NCI-H82 (cell line): ENCODE measurements at regions not wholly inside any gene's neighbourhood (a gene's known extent, or its start where the extent isn't known, plus 50 kb on each side); places are given as distances from the start of the nearest gene placed in this dataset.

Experiments
- DNase-seq: peaks from one replicate; lab custom pipeline; 2025; lab: John Stamatoyannopoulos, UW

DNA sequence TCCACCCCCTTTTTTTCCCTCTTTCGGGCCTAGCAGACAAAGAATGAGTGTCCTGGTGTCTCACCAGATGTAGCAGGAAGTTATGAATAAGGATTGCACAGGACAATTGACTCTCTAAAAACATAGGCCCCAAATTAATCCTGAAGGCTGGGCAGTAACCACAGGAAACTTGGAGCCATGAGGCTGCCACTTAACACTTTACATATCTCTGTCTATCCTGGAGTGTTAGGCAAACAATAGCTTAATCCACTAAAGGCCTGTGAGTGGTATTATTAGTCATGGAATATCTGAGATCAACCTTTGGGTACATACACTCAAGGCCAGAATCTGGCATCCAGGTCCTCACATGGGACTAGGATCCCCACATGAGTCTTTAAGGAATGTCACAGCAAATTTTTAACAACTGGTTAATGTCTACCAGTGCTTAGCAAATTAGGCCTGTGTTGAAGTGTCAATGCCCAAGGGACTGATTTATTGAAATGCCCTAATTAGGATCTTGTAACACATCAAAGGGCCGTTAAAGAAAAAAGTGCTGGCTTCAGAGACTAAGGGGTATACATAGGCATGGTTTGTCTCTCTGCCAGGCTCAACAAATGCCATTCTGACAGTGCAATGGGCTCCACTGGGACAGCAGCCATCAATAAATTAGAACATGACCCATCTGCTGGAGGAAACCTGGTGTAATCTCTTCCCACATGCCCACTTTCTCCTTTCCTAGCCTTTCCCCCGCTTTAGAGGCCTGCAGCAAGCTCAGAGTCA, 196.7 kb upstream of the TBX20 start:
- DNase-seq = peak; percentile 62

DNA sequence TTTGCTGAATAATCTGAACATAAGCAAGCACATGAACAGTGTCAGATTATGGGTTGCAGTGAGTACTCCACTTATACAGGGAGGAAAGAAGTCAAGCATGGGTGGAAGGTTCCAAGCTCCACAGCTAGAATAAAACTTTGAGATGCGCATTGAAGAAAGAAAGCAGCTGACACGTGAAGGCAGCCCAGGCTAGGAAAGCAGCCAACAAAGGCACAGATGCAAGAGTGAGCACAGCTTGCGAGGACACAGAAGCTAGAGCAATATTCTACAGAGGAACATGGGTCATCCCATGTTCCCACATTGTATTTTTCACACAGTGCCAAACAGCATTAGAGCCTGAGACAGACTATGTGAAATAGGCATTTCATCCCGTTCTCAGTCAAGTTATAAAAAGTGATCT, 194.6 kb upstream of the TBX20 start:
- no peak for DNase-seq

DNA sequence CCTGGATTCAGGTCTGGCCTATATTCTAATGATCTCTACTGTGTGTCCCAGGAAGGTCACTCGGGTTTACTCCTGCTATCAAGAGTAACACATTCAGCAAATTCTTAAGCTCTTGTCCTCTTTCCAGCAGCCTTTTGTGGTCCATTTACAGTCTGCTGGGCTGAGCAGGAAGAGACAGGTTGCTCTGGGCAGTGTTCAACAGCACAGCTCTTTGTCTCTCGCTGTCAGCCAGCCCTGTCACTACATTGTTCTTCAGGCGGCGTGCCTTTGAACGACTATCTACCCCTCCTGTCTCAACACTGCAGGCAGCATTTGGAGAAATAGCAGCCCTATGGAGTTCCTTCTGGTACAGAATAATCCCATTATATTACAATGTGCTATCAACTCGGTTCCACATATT, 192.2 kb upstream of the TBX20 start:
- DNase-seq = no peak

DNA sequence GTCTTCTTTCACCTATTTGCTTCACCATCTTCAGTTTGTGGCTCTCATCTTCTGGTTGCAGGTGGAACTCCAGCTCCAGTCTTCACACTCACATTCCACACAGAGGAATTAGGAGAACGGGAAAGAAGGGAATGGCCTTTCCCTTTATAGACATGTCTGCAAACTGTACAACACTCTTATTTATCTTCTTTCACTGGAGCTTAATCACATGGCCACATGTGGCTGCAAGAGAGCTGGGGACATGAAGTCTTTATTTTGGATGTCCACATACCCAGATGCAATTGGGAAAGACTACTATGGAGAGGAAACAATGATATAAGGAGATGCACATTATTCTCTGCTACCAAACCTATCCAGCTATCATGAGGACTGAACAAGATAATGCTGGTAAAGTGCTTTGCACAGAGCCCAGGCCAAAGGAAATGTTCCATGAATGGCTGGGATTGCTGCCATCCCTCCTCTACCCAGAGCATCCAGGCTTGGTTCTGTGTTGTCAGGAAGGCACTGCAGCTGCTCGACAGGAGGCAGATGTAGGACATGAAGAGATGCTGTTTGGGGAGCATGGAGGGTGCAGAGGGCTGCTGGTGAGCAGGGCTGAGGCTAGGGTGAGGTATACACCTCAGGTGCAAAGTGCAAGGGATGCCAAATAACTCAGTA, 183.8 kb upstream of the TBX20 start:
- no peak for DNase-seq

DNA sequence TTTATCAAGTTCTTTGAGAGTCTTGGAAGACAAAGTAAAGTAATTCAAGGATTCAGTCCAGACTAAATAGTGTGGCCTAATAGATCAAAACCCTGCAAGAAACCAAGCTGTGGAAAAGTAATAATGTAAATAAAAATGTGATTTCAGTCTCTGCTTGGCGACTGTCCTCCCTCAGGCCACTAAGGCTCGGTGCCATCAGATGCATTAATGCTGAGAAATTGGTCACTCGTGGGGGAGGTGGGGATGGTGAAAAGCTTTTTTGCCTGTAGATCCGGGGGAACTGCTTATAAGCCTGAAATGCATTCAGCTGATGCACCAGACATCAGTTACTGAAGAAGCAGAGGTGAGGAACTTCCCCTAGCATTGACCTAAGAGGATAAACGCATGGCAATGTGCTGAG, 182.6 kb upstream of the TBX20 start:
- no peak for DNase-seq

DNA sequence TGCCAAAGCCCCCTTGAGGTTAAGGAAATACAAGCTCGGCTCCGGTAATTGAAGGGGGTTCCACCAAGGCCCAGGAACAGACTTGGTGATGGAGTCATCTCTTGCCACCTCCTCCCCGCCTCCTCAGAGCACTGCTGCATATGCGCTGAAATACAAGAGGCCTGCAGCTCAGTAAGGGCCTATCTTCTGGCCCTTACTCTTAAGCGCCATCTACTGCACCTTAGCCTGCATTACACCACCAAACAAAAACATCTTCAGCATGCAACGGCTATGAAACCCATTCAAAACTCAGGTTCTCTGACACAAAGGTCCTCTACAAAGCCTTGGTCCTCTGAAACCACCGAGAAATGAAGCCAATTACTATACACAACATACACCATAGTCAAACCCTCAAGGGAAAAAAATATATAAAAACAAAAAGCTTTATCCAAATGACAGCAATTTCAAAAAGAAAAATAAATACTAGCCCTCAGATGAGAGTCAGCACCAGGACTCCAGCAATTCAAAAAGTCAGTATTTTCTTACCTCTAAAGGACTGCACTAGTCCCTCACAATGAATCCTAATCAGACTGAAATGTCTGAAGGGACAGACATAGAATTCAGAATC, 176.8 kb upstream of the TBX20 start:
- peak; percentile 39 for DNase-seq

DNA sequence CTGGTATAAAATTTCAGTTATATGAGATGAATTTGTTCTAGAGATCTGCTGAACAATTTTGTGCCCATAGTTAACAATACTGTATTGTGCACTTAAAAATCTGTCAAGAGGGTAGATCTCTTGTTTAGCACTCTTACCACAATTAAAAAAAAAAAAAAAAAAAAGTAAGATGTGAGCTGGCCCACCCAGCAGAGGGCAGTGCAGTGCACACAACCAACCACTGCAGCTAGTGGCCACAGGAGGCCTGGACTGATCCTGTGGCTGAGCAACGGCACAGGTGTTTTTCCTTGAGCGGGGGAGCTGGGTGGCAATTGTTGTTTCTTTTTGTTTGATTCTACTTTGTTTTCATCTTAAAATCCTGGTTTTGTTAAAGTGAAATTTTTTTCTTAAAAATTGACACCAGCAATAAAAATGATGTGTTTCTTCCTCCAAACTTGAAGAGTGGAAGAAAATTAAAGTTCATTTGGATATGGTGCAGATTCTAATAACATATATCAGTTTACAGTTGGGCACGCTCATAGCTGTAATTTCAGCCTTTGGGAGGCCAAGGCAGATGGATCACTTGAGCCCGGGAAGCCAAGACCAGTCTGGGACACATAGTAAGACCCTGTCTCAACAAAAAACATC, 171.1 kb upstream of the TBX20 start:
- peak; percentile 78 for DNase-seq

DNA sequence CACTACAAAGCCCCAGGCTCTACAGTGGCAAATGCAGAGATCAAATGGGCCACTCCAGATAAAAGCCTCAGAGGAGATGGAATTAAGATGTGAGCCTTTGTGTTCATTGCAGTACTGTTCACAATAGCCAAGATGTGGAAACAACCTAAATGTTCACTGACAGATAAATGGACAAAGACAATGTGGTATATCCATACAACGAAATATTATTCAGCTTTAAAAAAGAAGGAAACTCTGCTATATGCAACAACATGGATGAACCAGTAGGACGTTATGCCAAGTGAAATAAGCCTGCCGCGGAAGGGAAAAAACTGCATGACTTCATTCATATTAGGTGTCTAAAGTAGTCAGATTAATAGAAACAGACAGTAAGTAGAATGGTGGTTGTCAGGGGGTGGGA, 170.5 kb upstream of the TBX20 start:
- no peak for DNase-seq

DNA sequence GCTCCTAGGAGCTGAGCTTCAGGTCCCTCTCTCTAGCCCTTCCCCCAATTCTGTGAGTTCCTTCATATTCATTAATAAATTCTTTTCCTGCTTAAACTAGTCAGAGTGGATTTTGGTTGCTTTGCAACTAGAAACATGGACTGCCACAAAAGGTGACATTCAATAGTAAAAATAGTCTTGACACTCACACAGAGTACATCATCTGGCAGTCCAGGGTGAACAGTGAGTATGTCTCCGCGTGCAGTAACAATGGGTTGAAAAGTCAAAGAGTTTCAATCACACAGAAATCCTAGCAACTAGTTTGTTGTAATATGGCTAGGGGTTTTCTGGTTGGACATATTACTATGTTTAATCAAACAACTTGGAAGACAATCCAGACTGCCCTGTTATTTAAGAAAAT, 168.8 kb upstream of the TBX20 start:
- DNase-seq = no peak

DNA sequence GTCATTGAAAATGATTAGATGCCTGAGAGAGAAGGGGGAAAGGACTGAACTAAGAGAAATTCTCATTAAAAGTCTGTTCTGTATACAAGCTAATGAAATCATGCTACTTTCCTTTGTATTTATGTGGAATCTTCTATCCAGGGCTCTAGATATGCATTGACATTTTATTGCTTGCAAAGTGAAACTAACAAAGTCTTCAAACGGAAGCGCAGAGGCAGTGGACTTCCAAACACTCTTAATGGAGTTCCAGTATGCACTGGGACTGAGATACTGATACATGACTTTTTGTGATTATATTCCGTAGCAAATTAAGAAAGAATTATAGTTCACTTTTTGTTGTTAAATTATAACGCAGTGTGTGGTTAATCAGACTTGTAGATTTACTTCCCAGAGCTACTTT, 166.8 kb upstream of the TBX20 start:
- no peak for DNase-seq

DNA sequence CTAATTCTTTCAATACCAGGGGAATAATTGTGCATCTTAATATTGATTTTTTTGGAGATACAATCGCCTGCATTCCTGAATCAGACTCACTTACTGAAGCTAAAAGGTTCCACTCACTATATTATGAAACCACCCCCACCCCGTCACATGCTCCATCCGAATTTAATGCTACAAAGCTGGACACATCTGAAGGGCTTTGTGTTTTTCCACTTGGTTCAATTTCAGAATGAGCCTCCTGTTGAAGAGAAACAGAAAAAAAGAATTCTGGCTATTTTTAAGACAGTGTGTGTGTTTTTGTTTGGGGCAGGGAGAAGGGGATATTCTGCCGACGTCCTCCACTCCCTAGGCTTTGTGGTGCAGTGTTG, 165.5 kb upstream of the TBX20 start:
- DNase-seq = no peak

DNA sequence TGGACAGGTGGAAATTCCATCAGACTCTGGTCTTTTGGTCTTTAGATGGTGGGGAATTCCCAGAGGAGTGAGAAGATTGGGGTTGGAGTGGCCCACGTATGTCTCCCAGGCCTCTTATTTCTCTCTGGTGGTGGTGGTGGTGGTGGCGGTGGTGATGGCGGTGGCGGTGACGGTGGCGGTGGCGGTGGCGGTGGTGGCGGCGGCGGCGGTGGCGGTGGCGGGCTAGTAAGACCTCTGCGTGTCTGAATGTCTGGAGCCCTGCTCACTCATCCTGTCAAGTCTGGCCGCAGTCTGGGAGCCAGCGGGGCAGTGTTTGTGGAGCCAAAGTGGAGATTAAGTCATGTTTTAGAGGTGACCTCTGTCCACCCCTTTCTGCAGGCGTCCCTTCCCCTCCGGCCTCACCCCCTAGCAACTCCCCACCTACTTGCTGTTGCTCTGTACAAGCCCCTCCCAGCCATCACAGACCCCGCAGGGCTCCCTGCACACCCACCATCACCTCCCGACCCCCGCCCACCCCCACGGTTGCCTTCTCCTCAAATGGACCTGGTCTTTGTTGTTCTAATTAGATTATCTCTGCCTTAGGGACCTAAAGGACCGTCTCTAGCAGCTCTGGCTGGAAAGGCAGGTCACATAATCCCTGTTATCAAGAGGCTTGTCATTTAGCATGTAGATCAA, 165.0 kb upstream of the TBX20 start:
- DNase-seq = peak; percentile 49

DNA sequence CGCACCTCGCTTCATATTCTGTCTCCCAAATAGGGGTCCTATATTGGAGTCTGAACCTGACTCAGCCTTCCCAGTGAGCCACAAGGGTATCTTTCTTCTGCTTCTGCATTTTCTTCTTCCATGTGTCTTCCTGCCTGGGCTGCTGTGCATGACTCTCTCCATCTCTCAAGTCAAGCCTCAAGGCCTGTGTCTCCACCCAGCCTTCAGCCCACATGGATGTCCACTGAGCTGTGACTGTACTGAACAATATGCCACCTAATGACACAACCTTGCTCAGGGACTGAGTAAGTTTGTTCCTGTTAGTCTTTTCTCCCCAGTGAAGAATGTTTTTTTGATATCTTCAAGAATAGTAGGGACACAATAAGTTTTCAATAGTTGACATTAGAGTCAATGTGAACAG, 162.7 kb upstream of the TBX20 start:
- no peak for DNase-seq

DNA sequence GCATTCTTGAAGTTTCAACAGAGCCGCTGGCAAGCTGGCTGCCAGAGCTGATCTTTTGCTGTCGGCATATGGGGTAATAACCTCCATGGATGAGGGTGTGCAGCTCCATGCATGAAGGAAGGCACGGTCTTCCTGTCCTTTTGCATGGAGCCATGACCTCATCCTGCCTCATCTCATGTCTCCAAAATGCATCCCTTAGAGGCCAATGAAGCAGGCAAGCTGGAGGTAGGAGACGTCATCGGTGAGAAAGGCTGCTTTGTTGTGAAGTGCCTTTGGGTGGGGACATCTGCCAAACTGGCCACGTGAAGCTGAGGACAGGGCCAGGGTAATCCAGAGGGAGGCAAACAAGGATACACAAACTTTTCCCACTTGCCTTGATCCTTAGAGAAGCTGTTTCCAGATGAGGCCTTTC, 161.5 kb upstream of the TBX20 start:
- DNase-seq = no peak

DNA sequence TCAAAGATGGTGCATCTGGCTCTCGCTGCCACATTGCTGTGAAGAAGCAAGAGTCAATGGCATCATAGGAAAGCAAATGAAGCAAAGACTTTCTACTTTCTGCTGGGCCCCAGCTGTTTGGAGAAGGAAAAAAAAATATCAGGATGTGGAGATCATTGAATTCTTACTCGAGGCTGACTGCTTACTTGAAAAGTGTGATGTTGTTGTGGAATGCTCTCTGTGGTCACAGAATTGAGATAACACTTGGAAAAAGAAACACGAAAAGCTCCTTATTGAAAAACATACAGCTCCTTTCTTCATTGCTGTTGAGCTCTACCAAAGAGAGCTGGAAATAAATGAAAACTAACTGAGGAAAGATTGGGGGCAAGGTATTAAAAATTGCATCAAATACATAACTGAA, 157.4 kb upstream of the TBX20 start:
- DNase-seq = no peak

DNA sequence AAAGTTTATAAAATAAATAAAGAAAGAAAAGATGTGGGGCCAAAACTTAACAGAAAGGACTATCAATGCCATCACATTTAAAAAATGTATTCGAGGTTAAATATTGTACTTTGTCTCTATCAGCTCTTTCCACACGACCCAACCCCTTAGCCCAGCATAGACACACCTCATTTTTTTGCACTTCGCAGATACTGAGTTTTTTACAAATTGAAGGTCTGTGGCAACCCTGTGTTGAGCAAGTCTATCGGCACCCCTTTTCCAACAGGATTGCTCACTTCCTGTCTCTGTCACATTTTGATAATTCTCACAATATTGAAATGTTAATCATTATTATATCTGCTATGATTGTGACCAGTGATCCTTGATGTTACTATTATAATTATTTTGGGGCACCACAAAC, 151.6 kb upstream of the TBX20 start:
- DNase-seq = no peak

DNA sequence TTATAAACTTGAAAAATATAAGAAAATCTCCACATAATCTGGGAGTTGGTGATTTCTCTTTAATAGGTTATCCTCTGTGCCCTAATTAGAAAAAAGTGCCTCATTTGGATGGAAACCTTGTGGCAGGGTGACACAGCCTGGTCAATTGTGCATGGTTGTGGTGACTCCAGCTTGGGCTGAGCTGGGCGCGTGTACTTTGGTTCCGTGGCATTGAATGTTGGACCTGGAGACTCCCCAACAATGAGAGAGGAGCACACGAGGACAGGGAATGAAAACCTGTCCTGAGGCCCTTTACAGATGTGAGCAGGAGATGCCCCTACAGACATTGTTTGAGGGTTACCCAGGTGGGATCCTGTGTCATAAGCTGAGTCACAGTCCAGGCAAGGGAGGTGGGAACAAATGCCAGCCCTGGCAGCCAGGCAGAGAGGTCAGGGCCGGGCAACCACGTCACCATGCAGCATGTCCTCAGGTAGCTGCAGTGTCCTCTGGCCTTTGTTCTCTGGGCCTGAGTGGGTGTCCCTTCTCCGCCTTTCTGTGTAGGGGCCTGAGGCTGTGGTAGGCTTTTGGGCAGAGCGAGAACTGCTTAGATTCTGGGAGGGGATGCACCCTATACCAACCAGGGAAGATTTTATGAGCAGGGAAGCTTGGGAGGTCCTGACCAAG, 147.4 kb upstream of the TBX20 start:
- no peak for DNase-seq

DNA sequence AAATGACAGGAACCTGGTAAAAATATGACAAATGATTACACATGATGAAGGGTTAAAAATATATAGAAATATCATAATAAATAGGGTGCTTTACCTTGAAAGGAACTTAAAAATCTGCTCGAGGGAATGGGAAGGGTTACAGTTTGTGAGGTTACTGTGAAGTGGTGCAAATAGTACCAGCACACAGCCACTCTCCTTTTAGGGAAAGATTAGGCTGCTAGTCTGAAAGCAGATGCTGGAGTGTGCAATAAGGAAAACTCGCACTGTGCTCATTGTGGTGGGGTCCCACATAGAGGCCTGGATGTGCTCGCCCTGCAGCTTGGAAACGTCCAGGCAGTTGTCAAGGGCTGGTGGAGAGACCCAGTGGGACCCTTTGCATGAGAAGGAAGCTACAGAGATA, 145.9 kb upstream of the TBX20 start:
- DNase-seq = no peak

DNA sequence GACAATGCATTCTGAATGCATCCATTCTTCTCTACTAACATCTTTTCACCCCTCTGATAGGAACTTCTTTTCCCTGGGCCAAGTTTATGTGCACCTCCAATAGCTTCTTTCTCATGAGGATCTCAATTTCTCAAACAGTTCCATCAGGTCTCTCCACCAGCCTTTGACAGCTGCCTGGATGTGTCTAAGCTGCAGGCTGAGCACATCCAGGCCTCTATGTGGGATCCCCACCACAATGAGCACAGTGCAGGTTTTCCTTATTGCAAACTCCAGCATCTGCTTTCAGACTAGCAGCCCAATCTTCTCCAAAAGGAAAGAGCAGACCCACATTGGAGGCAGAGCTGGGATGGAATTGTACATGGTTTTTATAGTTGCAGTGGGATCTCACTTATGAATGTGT, 145.3 kb upstream of the TBX20 start:
- no peak for DNase-seq

DNA sequence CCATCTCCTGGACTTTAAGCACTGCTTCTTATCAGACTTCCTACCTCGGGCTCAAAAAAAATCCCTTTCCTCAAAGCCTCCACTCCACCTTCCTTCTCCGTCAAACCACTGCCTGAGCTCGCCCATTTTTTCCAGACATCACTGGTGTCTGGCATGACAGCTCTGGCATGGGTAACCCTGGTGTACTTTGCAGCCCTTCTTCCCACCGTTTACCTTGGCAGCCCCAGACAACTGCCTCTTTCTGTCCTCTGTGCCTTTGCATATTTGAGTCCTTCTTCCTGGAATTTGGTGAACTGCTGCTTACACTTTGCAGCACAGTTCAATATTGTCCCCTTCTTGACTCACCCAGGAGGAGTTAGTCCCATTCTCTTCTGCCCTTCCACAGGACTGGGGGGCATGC, 144.6 kb upstream of the TBX20 start:
- DNase-seq = no peak

DNA sequence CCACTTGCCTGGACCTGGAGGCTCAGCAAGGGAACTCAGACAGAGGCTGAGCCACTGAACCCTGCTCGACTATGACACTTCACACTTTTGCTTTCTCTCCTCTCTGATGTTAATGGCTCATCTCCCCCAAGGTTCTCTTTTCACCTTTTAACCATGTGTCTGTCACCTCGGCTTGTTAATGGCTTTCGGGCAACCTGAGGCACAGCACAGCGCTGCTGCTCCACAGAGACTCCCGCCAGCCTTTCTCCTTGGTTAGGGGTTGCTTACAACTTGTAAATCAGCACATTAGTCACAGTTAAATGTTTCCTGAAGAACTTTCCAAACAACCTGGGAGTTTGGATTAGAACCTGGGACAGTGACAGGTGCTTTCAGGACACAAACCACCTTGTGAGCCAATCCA, 136.2 kb upstream of the TBX20 start:
- DNase-seq = no peak

DNA sequence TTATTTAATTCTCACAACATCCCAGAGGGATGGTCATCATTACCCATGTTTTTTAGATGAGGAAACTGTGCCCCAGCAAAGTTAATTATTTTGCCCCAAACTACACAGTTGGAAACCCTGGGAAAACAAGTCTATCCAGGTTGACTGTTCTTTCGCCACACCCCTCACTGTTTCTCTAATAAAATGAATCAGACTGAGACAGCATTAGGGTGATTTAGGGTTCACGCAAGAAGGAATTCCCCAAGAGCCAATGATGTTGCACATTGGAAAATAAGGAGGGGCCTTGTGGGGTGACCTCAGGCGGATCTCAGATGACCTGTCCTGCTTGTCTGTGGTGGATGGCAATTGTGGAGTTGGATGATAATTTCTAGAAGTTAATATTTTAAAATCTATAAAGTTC, 135.7 kb upstream of the TBX20 start:
- no peak for DNase-seq
